ENCODE measurements at regions not wholly inside any gene's neighbourhood (a gene's known extent, or its start where the extent isn't known, plus 50 kb on each side); places are given as distances from the start of the nearest gene placed in this dataset.
"Not testable (repeated sequence)": the region's sequence is repeated elsewhere in the genome, so short reads cannot be mapped to it uniquely, and the experiment has no call there.

GRCh38 chr1:38204698-38205097, 158.1 kb upstream of the POU3F1 start:
- no peak for ATAC-seq

- no peak for ATAC-seq
Observed at GRCh38 chr1:38203441-38203840, 156.8 kb upstream of the POU3F1 start.

GRCh38 chr1:38201431-38201830, 154.8 kb upstream of the POU3F1 start:
- no peak for ATAC-seq

GRCh38 chr1:38198621-38199020, 152.0 kb upstream of the POU3F1 start:
- no peak for ATAC-seq

GRCh38 chr1:38198099-38198498, 151.5 kb upstream of the POU3F1 start:
- ATAC-seq, result no peak

- no peak for ATAC-seq
Observed at GRCh38 chr1:38197312-38198061, 150.9 kb upstream of the POU3F1 start.

- no peak for ATAC-seq
Observed at GRCh38 chr1:38194472-38194871, 147.9 kb upstream of the POU3F1 start.

- no peak for ATAC-seq
Observed at GRCh38 chr1:38193040-38193439, 146.4 kb upstream of the POU3F1 start.

- ATAC-seq, result no peak
Observed at GRCh38 chr1:38191461-38191860, 144.9 kb upstream of the POU3F1 start.

GRCh38 chr1:38190983-38191382, 144.4 kb upstream of the POU3F1 start:
- no peak for ATAC-seq

GRCh38 chr1:38187552-38187951, 141.0 kb upstream of the POU3F1 start:
- no peak for ATAC-seq

GRCh38 chr1:38186566-38186965, 140.0 kb upstream of the POU3F1 start:
- no peak for ATAC-seq

- no peak for ATAC-seq
Observed at GRCh38 chr1:38185913-38186312, 139.3 kb upstream of the POU3F1 start.

- ATAC-seq, result no peak
Observed at GRCh38 chr1:38183747-38184146, 137.2 kb upstream of the POU3F1 start.

- no peak for ATAC-seq
Observed at GRCh38 chr1:38183096-38183495, 136.5 kb upstream of the POU3F1 start.

- ATAC-seq, result not testable (repeated sequence)
Observed at GRCh38 chr1:38180388-38180787, 133.8 kb upstream of the POU3F1 start.

GRCh38 chr1:38179483-38179882, 132.9 kb upstream of the POU3F1 start:
- no peak for ATAC-seq

- no peak for ATAC-seq
Observed at GRCh38 chr1:38178216-38178615, 131.6 kb upstream of the POU3F1 start.

GRCh38 chr1:38175121-38175520, 128.5 kb upstream of the POU3F1 start:
- no peak for ATAC-seq

GRCh38 chr1:38173848-38174247, 127.3 kb upstream of the POU3F1 start:
- ATAC-seq, result no peak

GRCh38 chr1:38173157-38173831, 126.7 kb upstream of the POU3F1 start:
- ATAC-seq, result peak; percentile 36 to 43

- no peak for ATAC-seq
Observed at GRCh38 chr1:38169121-38169520, 122.5 kb upstream of the POU3F1 start.

- no peak for ATAC-seq
Observed at GRCh38 chr1:38168365-38168764, 121.8 kb upstream of the POU3F1 start.

- ATAC-seq, result no peak
Observed at GRCh38 chr1:38166461-38166860, 119.9 kb upstream of the POU3F1 start.
